Hepatocyte (in vitro differentiated cells): ENCODE measurements at regions not wholly inside any gene's neighbourhood (a gene's known extent, or its start where the extent isn't known, plus 50 kb on each side); places are given as distances from the start of the nearest gene placed in this dataset.

Experiments
- DNase-seq: peaks from one replicate; pipeline ENCODE4 v3.0.0-alpha.2; 2016; ENCODE audit warnings: low spot score
- H2AFZ ChIP-seq: fragments of 200-600 bp; sonication (generic); 2 replicates; pipeline ENCODE4 v1.6.0; 2016; ENCODE audit warnings: antibody characterized with exemption, mild to moderate bottlenecking
- H3K27ac ChIP-seq: fragments of 200-600 bp; sonication (generic); 2 replicates; pipeline ENCODE4 v1.5.1; 2016; ENCODE audit warnings: mild to moderate bottlenecking
- H3K27me3 ChIP-seq: fragments of 200-600 bp; sonication (generic); 2 replicates; pipeline ENCODE4 v1.6.1; 2016
- H3K36me3 ChIP-seq: fragments of 200-600 bp; sonication (generic); replicated peaks from 2 replicates; pipeline ENCODE4 v1.5.1; 2016; ENCODE audit warnings: low read depth; ENCODE audit not compliant: insufficient read depth
- H3K4me1 ChIP-seq: fragments of 200-600 bp; sonication (generic); 2 replicates; pipeline ENCODE4 v1.5.1; 2016; ENCODE audit warnings: mild to moderate bottlenecking, moderate library complexity; ENCODE audit not compliant: insufficient read depth
- H3K4me2 ChIP-seq: fragments of 200-600 bp; sonication (generic); 2 replicates; pipeline ENCODE4 v1.6.0; 2016
- H3K4me3 ChIP-seq: fragments of 200-600 bp; sonication (generic); 2 replicates; pipeline ENCODE4 v1.5.1; 2016; ENCODE audit warnings: mild to moderate bottlenecking
- H3K79me2 ChIP-seq: fragments of 200-600 bp; sonication (generic); 2 replicates; pipeline ENCODE4 v1.6.0; 2017; ENCODE audit warnings: mild to moderate bottlenecking
- H3K9me2 ChIP-seq: fragments of 200-600 bp; sonication (generic); replicated peaks from 2 replicates; pipeline ENCODE4 v1.6.0; 2017; ENCODE audit warnings: mild to moderate bottlenecking; ENCODE audit not compliant: insufficient read depth
- H3K9me3 ChIP-seq: fragments of 200-600 bp; sonication (generic); 2 replicates; pipeline ENCODE4 v1.5.1; 2016; ENCODE audit warnings: low read depth, mild to moderate bottlenecking
- H4K20me1 ChIP-seq: fragments of 200-600 bp; sonication (generic); 2 replicates; pipeline ENCODE4 v1.6.0; 2016; ENCODE audit warnings: mild to moderate bottlenecking; ENCODE audit not compliant: insufficient read depth, poor library complexity, severe bottlenecking
- CTCF ChIP-seq: fragments of 200-600 bp; sonication (generic); IDR thresholded peaks from 2 replicates; pipeline ENCODE4 v1.5.1; 2016; ENCODE audit warnings: antibody characterized with exemption, mild to moderate bottlenecking; ENCODE audit not compliant: poor library complexity
- EZH2 ChIP-seq: fragments of 200-600 bp; sonication (generic); IDR thresholded peaks from 2 replicates; pipeline ENCODE4 v1.6.1; 2016; ENCODE audit warnings: antibody characterized with exemption, mild to moderate bottlenecking, borderline replicate concordance
- EZH2phosphoT487 ChIP-seq: fragments of 200-600 bp; sonication (generic); IDR thresholded peaks from one replicate; pipeline ENCODE4 v1.6.1; 2018; ENCODE audit warnings: antibody characterized with exemption, mild to moderate bottlenecking, low read depth, moderate library complexity; ENCODE audit not compliant: unreplicated experiment, severe bottlenecking
- WGBS: methylation state at CpG from one replicate; pipeline ENCODE4 v1.1.6; 2016; ENCODE audit warnings: low lambda C conversion rate; ENCODE audit errors: missing lambda C conversion rate; 5-methylcytosine and 5-hydroxymethylcytosine counted together

GRCh38 chr10:118394301-118395200 lies 52.4 kb upstream of the FAM204A start:
- Histone ChIP-seq H3K9me2 (no peaks in the 10 kb centered on the region), H3K4me1 (no peaks in the 10 kb centered on the region), H3K36me3 (no peaks in the 10 kb centered on the region), H2AFZ (no peak overlapping the region), H4K20me1 (no peaks in the 10 kb centered on the region), H3K27ac (no peak overlapping the region), H3K79me2 (no peaks in the 10 kb centered on the region), H3K9me3 (no peaks in the 10 kb centered on the region), H3K27me3 (no peaks in the 10 kb centered on the region), H3K4me2 (no peak overlapping the region), H3K4me3 (no peak overlapping the region)
- no peak for TF ChIP-seq EZH2phosphoT487
- no peak for TF ChIP-seq EZH2
- no peak for TF ChIP-seq CTCF
- DNase-seq = no peak
- WGBS = 55% methylated on average over 8 of the region's 8 CpGs

- Histone ChIP-seq H2AFZ (no peak overlapping the region), H3K4me1 (no peaks in the 10 kb centered on the region), H3K4me3 (no peak overlapping the region), H3K9me2 (no peaks in the 10 kb centered on the region), H3K36me3 (no peaks in the 10 kb centered on the region), H3K4me2 (no peak overlapping the region), H3K9me3 (no peaks in the 10 kb centered on the region), H3K79me2 (no peaks in the 10 kb centered on the region), H4K20me1 (no peaks in the 10 kb centered on the region), H3K27me3 (no peaks in the 10 kb centered on the region), H3K27ac (no peak overlapping the region)
- 79% methylated on average over 5 of the region's 5 CpGs for WGBS
- DNase-seq = no peak
- TF ChIP-seq EZH2phosphoT487 (no peak), CTCF (no peak), EZH2 (no peak)
Observed at GRCh38 chr10:118392761-118393160, 50.6 kb upstream of the FAM204A start.
